Naive thymus-derived CD4-positive, alpha-beta T cell (primary cell): ENCODE measurements at regions not wholly inside any gene's neighbourhood (a gene's known extent, or its start where the extent isn't known, plus 50 kb on each side); places are given as distances from the start of the nearest gene placed in this dataset.
A peak's percentile ranks its signal among the peaks of the same experiment; 100 is the strongest.

Experiments
- ATAC-seq: fragments of 150-1000 bp; cut with Tn5 transposase; 2 replicates; pipeline ENCODE4 v1.10.0; 2021; ENCODE audit warnings: mild to moderate bottlenecking, moderate library complexity
- CTCF ChIA-PET: fragments of 350-600 bp; sonication (Branson Sonifier 250); formaldehyde crosslinking; loops from one replicate; lab custom pipeline; 2021; ENCODE audit warnings: antibody characterized with exemption; lab: Charles Lee
- POLR2A ChIA-PET: fragments of 350-600 bp; sonication (Branson Sonifier 250); formaldehyde crosslinking; loops from one replicate; lab custom pipeline; 2021; ENCODE audit warnings: antibody characterized with exemption, inconsistent platforms; lab: Charles Lee
- DNase-seq, 9 donors: peaks; one replicate each; pipeline versions ENCODE4 v3.0.0 to v3.0.0-alpha.2; 2020 to 2022; ENCODE audit warnings: mixed read lengths in 1 of 9
- H3K27ac ChIP-seq: one replicate; pipeline ENCODE4 v1.7.0; 2013; ENCODE audit warnings: mild to moderate bottlenecking, low read depth, low read length, moderate library complexity
- H3K27me3 ChIP-seq, 2 donors: one replicate each; pipeline ENCODE4 v1.7.0; 2013; ENCODE audit warnings: low read length in 2 of 2, mild to moderate bottlenecking in 2 of 2, moderate library complexity in 2 of 2; ENCODE audit not compliant: control insufficient read depth in 2 of 2, insufficient read depth in 2 of 2
- H3K36me3 ChIP-seq, 3 experiments: 1 replicate in 2 of 3; 2 replicates in 1 of 3; pipeline ENCODE4 v1.7.0; 2013; ENCODE audit warnings: low read length in 3 of 3, mild to moderate bottlenecking in 3 of 3, moderate library complexity in 1 of 3; ENCODE audit not compliant: insufficient read depth in 3 of 3, control insufficient read depth in 2 of 3
- H3K4me1 ChIP-seq, 2 donors: one replicate each; pipeline ENCODE4 v1.7.0; 2013; ENCODE audit warnings: low read length in 2 of 2, mild to moderate bottlenecking in 2 of 2, moderate library complexity in 1 of 2; ENCODE audit not compliant: control insufficient read depth in 2 of 2, insufficient read depth in 2 of 2
- H3K4me3 ChIP-seq: 2 replicates; pipeline ENCODE4 v1.7.0; 2013; ENCODE audit warnings: mild to moderate bottlenecking, low read length
- H3K9me3 ChIP-seq, 3 experiments: 1 replicate in 2 of 3; 2 replicates in 1 of 3; pipeline ENCODE4 v1.7.0; 2013; ENCODE audit warnings: low read length in 3 of 3; ENCODE audit not compliant: control insufficient read depth in 2 of 3
- H3K27ac Mint-ChIP-seq, 9 donors: one replicate each; pipeline ENCODE4 v1.8.0; 2020 to 2022; ENCODE audit warnings: mixed read lengths in 9 of 9, mild to moderate bottlenecking in 8 of 9, moderate library complexity in 5 of 9, inconsistent platforms in 2 of 9
- H3K27me3 Mint-ChIP-seq, 5 donors: one replicate each; pipeline ENCODE4 v1.8.0; 2021 to 2022; ENCODE audit warnings: mixed read lengths in 5 of 5, mild to moderate bottlenecking in 1 of 5
- H3K36me3 Mint-ChIP-seq, 5 donors: one replicate each; pipeline ENCODE4 v1.8.0; 2020 to 2022; ENCODE audit warnings: mixed read lengths in 5 of 5, mild to moderate bottlenecking in 3 of 5, inconsistent platforms in 1 of 5
- H3K4me1 Mint-ChIP-seq, 7 donors: one replicate each; pipeline ENCODE4 v1.8.0; 2020 to 2022; ENCODE audit warnings: mixed read lengths in 7 of 7, mild to moderate bottlenecking in 3 of 7, inconsistent platforms in 1 of 7
- H3K4me3 Mint-ChIP-seq, 10 donors: one replicate each; pipeline ENCODE4 v1.8.0; 2020 to 2022; ENCODE audit warnings: mild to moderate bottlenecking in 10 of 10, mixed read lengths in 10 of 10, moderate library complexity in 6 of 10, inconsistent platforms in 2 of 10
- H3K9me3 Mint-ChIP-seq, 11 donors: one replicate each; pipeline ENCODE4 v1.8.0; 2020 to 2022; ENCODE audit warnings: mixed read lengths in 11 of 11, mild to moderate bottlenecking in 4 of 11, inconsistent platforms in 1 of 11, moderate library complexity in 1 of 11
- intact Hi-C, 2 donors: fragments of 100-400 bp; cut with micrococcal nuclease; formaldehyde crosslinking; loops; one replicate each; pipeline ENCODE4 v1.15.1; 2023

GRCh38 chr2:144265654-144266053 is 254.3 kb downstream of the ZEB2 start:
- ChIA-PET POLR2A (no interaction called here), CTCF (no interaction called here)
- intact Hi-C loops, result loop anchor here in 1 of 2 donors (5.0 kb wide), 1 partner anchor 67 kb away; a partner anchor contains a TSS
- Histone ChIP-seq H3K36me3 (no peaks in the 10 kb centered on the region), H3K27me3 (no peaks in the 10 kb centered on the region), H3K4me1 (peaks cover 9 to 26% of the 10 kb centered on the region in 2 donors), H3K27ac (no peak overlapping the region), H3K4me3 (no peak overlapping the region), H3K9me3 (no peaks in the 10 kb centered on the region)
- Mint-ChIP-seq H3K27ac (peak overlapping the region in 1 of 9 donors; percentile 67), H3K9me3 (peaks cover 0 to 1% (median 0%) of the 10 kb centered on the region in 11 donors), H3K36me3 (peaks cover 0 to 9% (median 3%) of the 10 kb centered on the region in 5 donors), H3K27me3 (no peaks in the 10 kb centered on the region), H3K4me1 (peaks cover 13 to 39% (median 23%) of the 10 kb centered on the region in 7 donors), H3K4me3 (peak overlapping the region in 1 of 10 donors; percentile 49)
- ATAC-seq (no peak), DNase-seq (no peak)

GRCh38 chr2:144261966-144262365 is 258.0 kb downstream of the ZEB2 start:
- Mint-ChIP-seq H3K36me3 (peaks cover 0 to 27% (median 13%) of the 10 kb centered on the region in 5 donors), H3K4me1 (peaks cover 8 to 32% (median 16%) of the 10 kb centered on the region in 7 donors), H3K27me3 (no peaks in the 10 kb centered on the region), H3K9me3 (peaks cover 0 to 24% (median 10%) of the 10 kb centered on the region in 11 donors), H3K27ac (no peak overlapping the region), H3K4me3 (no peak overlapping the region)
- Histone ChIP-seq H3K4me1 (peaks cover under 1 to 20% of the 10 kb centered on the region in 2 donors), H3K4me3 (no peak overlapping the region), H3K9me3 (peaks cover 0 to 3% (median 0%) of the 10 kb centered on the region in 3 experiments), H3K36me3 (no peaks in the 10 kb centered on the region), H3K27ac (no peak overlapping the region), H3K27me3 (no peaks in the 10 kb centered on the region)
- DNase-seq (no peak), ATAC-seq (no peak)
- POLR2A ChIA-PET, result no interaction called here
- intact Hi-C loops, result no loop called here
- CTCF ChIA-PET, result no interaction called here

- no peaks in the 10 kb centered on the region for H3K27me3 ChIP-seq
- Mint-ChIP-seq H3K9me3 (peaks cover 0 to 30% (median 12%) of the 10 kb centered on the region in 11 donors), H3K27ac (no peak overlapping the region), H3K4me1 (peaks cover 9 to 32% (median 15%) of the 10 kb centered on the region in 7 donors), H3K27me3 (no peaks in the 10 kb centered on the region), H3K36me3 (peaks cover 0 to 29% (median 13%) of the 10 kb centered on the region in 5 donors), H3K4me3 (no peak overlapping the region)
- H3K4me1 ChIP-seq, result peaks cover 0 to 20% of the 10 kb centered on the region in 2 donors
- intact Hi-C loops, result no loop called here
- ChIA-PET POLR2A (no interaction called here), CTCF (no interaction called here)
- H3K27ac ChIP-seq, result no peak overlapping the region
- no peak overlapping the region for H3K4me3 ChIP-seq
- DNase-seq (no peak), ATAC-seq (no peak)
- no peaks in the 10 kb centered on the region for H3K36me3 ChIP-seq
- H3K9me3 ChIP-seq, result peaks cover 0 to 3% (median 0%) of the 10 kb centered on the region in 3 experiments
These were observed 258.6 kb downstream of the ZEB2 start for GRCh38 chr2:144261336-144261735.

GRCh38 chr2:144259332-144259731 is 260.6 kb downstream of the ZEB2 start:
- no peak for ATAC-seq
- H3K9me3 ChIP-seq, result peaks cover 0 to 3% (median 0%) of the 10 kb centered on the region in 3 experiments
- Mint-ChIP-seq H3K27me3 (no peaks in the 10 kb centered on the region), H3K4me1 (peaks cover 10 to 36% (median 13%) of the 10 kb centered on the region in 7 donors), H3K4me3 (no peak overlapping the region), H3K27ac (no peak overlapping the region), H3K9me3 (peaks cover 4 to 46% (median 15%) of the 10 kb centered on the region in 11 donors), H3K36me3 (peaks cover 0 to 40% (median 25%) of the 10 kb centered on the region in 5 donors)
- peaks cover 0 to 21% of the 10 kb centered on the region in 2 donors for H3K4me1 ChIP-seq
- no peaks in the 10 kb centered on the region for H3K36me3 ChIP-seq
- H3K27ac ChIP-seq, result no peak overlapping the region
- H3K4me3 ChIP-seq, result no peak overlapping the region
- ChIA-PET POLR2A (no interaction called here), CTCF (no interaction called here)
- no peaks in the 10 kb centered on the region for H3K27me3 ChIP-seq
- intact Hi-C loops, result no loop called here
- no peak for DNase-seq

- Mint-ChIP-seq H3K4me1 (peaks cover 10 to 36% (median 13%) of the 10 kb centered on the region in 7 donors), H3K9me3 (peaks cover 6 to 56% (median 20%) of the 10 kb centered on the region in 11 donors), H3K27ac (no peak overlapping the region), H3K36me3 (peaks cover 3 to 48% (median 26%) of the 10 kb centered on the region in 5 donors), H3K27me3 (no peaks in the 10 kb centered on the region), H3K4me3 (no peak overlapping the region)
- DNase-seq (no peak), ATAC-seq (no peak)
- Histone ChIP-seq H3K27ac (no peak overlapping the region), H3K9me3 (peaks cover 0 to 7% (median 0%) of the 10 kb centered on the region in 3 experiments), H3K4me3 (no peak overlapping the region), H3K36me3 (no peaks in the 10 kb centered on the region), H3K27me3 (no peaks in the 10 kb centered on the region), H3K4me1 (peaks cover 0 to 21% of the 10 kb centered on the region in 2 donors)
- intact Hi-C loops, result no loop called here
- POLR2A ChIA-PET, result no interaction called here
- CTCF ChIA-PET, result no interaction called here
These were observed 261.8 kb downstream of the ZEB2 start for GRCh38 chr2:144258154-144258553.

- DNase-seq, result no peak
- CTCF ChIA-PET, result no interaction called here
These were observed 262.8 kb downstream of the ZEB2 start for GRCh38 chr2:144256996-144257707.

More at GRCh38 chr2:144256996-144257707, 262.8 kb downstream of the ZEB2 start:
- Mint-ChIP-seq H3K4me3 (no peak overlapping the region), H3K27ac (no peak overlapping the region), H3K9me3 (peaks cover 8 to 66% (median 24%) of the 10 kb centered on the region in 11 donors), H3K27me3 (no peaks in the 10 kb centered on the region), H3K4me1 (peaks cover 10 to 36% (median 13%) of the 10 kb centered on the region in 7 donors), H3K36me3 (peaks cover 10 to 57% (median 35%) of the 10 kb centered on the region in 5 donors)
- no peak overlapping the region for H3K27ac ChIP-seq
- no peak for ATAC-seq
- intact Hi-C loops, result no loop called here
- H3K9me3 ChIP-seq, result peaks cover 0 to 7% (median 0%) of the 10 kb centered on the region in 3 experiments
- peaks cover 0 to 21% of the 10 kb centered on the region in 2 donors for H3K4me1 ChIP-seq
- H3K27me3 ChIP-seq, result no peaks in the 10 kb centered on the region
- no peaks in the 10 kb centered on the region for H3K36me3 ChIP-seq
- POLR2A ChIA-PET, result no interaction called here
- H3K4me3 ChIP-seq, result no peak overlapping the region
